ENCODE measurements at regions not wholly inside any gene's neighbourhood (a gene's known extent, or its start where the extent isn't known, plus 50 kb on each side); places are given as distances from the start of the nearest gene placed in this dataset.
A peak's percentile ranks its signal among the peaks of the same experiment; 100 is the strongest.

- no peak for TF ChIP-seq NPAS2 (CRISPR knock-in tag; IDR thresholded peaks at IDR 0.05; ENCODE audit: borderline replicate concordance)
- no peak for TF ChIP-seq ZNF302 (CRISPR knock-in tag; IDR thresholded peaks at IDR 0.05)
- TF ChIP-seq SREBF2 (IDR thresholded peaks at IDR 0.05): no peak
These were observed 172.3 kb upstream of the ADCY1 start (continued) for GRCh38 chr7:45401851-45402250.

GRCh38 chr7:45402480-45403218 lies 171.5 kb upstream of the ADCY1 start:
- POLR2A ChIA-PET: no interaction called here
- no peak for ATAC-seq
- Histone ChIP-seq H3K27ac (no peak overlapping the region), H3K9me3 (peaks cover 16% of the 10 kb centered on the region), H3K4me2 (no peak overlapping the region), H3K4me3 (no peak overlapping the region), H3K4me1 (0 out of 3 replicates have a peak, but pooled peaks cover 4% of the 10 kb centered on the region)
- TF ChIP-seq FOSL2 (IDR thresholded peaks at IDR 0.05) (no peak), FOSL2 (CRISPR knock-in tag; IDR thresholded peaks at IDR 0.05) (peak; percentile 16; the same call in 1 of the 2 replicates), POLR2A (IDR thresholded peaks at IDR 0.05; ENCODE audit: low read length) (no peak), CEBPB (IDR thresholded peaks at IDR 0.05) (0 out of 4 replicates have a peak, but pooled peaks of 1 of the 2 experiments have one; percentile 34), HOXB13 (CRISPR knock-in tag; IDR thresholded peaks at IDR 0.05; ENCODE audit: low read depth) (no peak)
- FAIRE-seq: no peak
- CTCF ChIA-PET: no interaction called here
- no peak for DNase-seq (ENCODE audit: low read depth in 1 of 2, low spot score in 1 of 2)
- WGBS (ENCODE audit: missing lambda C conversion rate): 5% methylated on average over 2 of the region's 2 CpGs

- no peak for DNase-seq (ENCODE audit: low read depth in 1 of 2, low spot score in 1 of 2)
- no peak for ATAC-seq
- FAIRE-seq: no peak
These were observed 169.5 kb upstream of the ADCY1 start for GRCh38 chr7:45404622-45405021.

More at GRCh38 chr7:45404622-45405021, 169.5 kb upstream of the ADCY1 start:
- WGBS (ENCODE audit: missing lambda C conversion rate): 3% methylated on average over 2 of the region's 2 CpGs
- H3K27ac ChIP-seq: no peak overlapping the region
- H3K4me3 ChIP-seq: no peak overlapping the region
- H3K4me1 ChIP-seq: 0 out of 3 replicates have a peak, but pooled peaks cover 4% of the 10 kb centered on the region
- peaks cover 16% of the 10 kb centered on the region for H3K9me3 ChIP-seq
- no peak overlapping the region for H3K4me2 ChIP-seq
- POLR2A ChIA-PET: no interaction called here
- TF ChIP-seq ZNF302 (CRISPR knock-in tag; IDR thresholded peaks at IDR 0.05) (no peak), GATA3 (IDR thresholded peaks at IDR 0.05; ENCODE audit: borderline replicate concordance) (no peak), BCL3 (IDR thresholded peaks at IDR 0.05) (no peak), REST (IDR thresholded peaks at IDR 0.05) (no peak), KDM5A (IDR thresholded peaks at IDR 0.05) (no peak), MAX (IDR thresholded peaks at IDR 0.05) (no peak), HOXA7 (CRISPR knock-in tag; IDR thresholded peaks at IDR 0.05) (no peak)
- CTCF ChIA-PET: no interaction called here
